ENCODE measurements at regions not wholly inside any gene's neighbourhood (a gene's known extent, or its start where the extent isn't known, plus 50 kb on each side); places are given as distances from the start of the nearest gene placed in this dataset.

DNA sequence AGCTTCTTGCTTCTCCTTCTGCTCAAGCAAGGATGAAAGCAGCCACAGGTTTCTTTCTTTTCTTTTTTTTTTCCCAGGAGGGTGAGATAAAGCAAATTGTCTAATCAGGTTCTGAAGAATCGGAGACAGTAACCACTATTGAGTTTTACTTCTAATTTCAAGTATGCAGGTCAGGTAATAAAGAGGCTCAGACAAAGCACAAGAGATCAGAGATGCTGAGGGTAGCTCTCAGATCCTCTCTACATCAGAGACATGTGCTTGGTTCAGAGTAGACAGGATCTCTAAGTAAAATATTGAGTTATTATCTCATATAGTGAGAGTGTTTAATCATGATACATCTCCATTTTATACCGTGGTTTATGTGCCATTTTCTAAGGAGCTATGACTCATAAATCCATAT is 168.5 kb downstream of the NFKBIZ start:
- TF ChIP-seq, protein P1, sequence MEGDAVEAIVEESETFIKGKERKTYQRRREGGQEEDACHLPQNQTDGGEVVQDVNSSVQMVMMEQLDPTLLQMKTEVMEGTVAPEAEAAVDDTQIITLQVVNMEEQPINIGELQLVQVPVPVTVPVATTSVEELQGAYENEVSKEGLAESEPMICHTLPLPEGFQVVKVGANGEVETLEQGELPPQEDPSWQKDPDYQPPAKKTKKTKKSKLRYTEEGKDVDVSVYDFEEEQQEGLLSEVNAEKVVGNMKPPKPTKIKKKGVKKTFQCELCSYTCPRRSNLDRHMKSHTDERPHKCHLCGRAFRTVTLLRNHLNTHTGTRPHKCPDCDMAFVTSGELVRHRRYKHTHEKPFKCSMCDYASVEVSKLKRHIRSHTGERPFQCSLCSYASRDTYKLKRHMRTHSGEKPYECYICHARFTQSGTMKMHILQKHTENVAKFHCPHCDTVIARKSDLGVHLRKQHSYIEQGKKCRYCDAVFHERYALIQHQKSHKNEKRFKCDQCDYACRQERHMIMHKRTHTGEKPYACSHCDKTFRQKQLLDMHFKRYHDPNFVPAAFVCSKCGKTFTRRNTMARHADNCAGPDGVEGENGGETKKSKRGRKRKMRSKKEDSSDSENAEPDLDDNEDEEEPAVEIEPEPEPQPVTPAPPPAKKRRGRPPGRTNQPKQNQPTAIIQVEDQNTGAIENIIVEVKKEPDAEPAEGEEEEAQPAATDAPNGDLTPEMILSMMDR (IDR thresholded peaks at IDR 0.05 in 4 of 5, conservative IDR thresholded peaks at IDR 0.05 in 1 of 5) = no peak
- no peak for TF ChIP-seq POLR2A (IDR thresholded peaks at IDR 0.05)
- in situ Hi-C loops (cut with MboI; ENCODE audit: low sequenced_read_pairs in 4 of 4) = loop anchor here in 1 of 4 donors (25.0 kb wide), 1 partner anchor 195 kb away; no protein-coding TSS in a partner anchor
- no peaks in the 10 kb centered on the region for H3K27me3 ChIP-seq
- no peak overlapping the region for H3K4me3 ChIP-seq
- H3K4me1 ChIP-seq = no peaks in the 10 kb centered on the region
- no peaks in the 10 kb centered on the region for H3K36me3 ChIP-seq
- DNase-seq (no peak), ATAC-seq (no peak)
- H3K27ac ChIP-seq = no peak overlapping the region
- H3K9me3 ChIP-seq = no peaks in the 10 kb centered on the region
- intact Hi-C loops (cut with DNase I; ENCODE audit: low total_unique reads) = no loop called here

DNA sequence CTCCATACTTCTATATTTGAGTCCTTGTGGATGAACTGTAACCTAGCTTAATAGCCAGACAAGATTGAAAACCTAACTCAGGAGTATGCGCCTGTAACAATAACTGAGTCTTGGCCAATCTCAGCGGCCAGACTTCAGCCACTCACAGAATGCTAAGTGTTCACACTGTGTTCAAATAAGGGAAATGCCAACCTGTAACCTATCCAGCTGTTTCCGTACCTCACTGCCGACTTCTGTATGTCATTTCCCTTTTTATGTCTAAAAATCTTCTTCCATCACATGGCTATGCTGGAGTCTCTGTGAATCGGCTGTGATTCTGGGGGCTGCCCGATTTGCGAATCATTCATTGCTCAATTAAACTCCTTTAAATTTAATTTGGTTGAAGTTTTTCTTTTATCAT is 169.2 kb downstream of the NFKBIZ start:
- Histone ChIP-seq H3K4me1 (no peaks in the 10 kb centered on the region), H3K27ac (no peak overlapping the region), H3K27me3 (no peaks in the 10 kb centered on the region), H3K36me3 (no peaks in the 10 kb centered on the region), H3K4me3 (no peak overlapping the region), H3K9me3 (no peaks in the 10 kb centered on the region)
- TF ChIP-seq POLR2A (IDR thresholded peaks at IDR 0.05) = no peak
- TF ChIP-seq, protein P1 (IDR thresholded peaks at IDR 0.05 in 4 of 5, conservative IDR thresholded peaks at IDR 0.05 in 1 of 5) = no peak
- in situ Hi-C loops (cut with MboI; ENCODE audit: low sequenced_read_pairs in 4 of 4) (loop anchor here in 1 of 4 donors (25.0 kb wide), 1 partner anchor 194 kb away; no protein-coding TSS in a partner anchor), intact Hi-C loops (cut with DNase I; ENCODE audit: low total_unique reads) (no loop called here)
- ATAC-seq = no peak
- no peak for DNase-seq

DNA sequence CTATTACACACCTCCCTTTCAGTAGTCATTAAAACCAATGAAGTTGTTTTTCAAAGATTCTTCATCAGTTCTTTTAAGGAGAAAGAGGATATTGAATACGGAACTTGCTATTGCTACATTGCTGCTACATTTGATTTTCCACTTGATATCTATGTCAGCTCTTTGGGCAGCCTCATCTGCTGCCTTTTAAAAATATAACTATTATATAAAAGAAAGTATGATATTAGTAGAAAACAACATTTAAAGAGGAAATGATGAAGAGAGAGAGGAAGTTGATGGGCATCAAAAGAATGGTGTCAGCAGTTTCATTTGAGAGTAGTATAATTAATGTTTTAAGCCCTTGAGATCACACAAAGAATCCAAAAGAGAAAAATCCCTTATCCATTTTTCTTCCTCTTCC is 171.4 kb downstream of the NFKBIZ start:
- H3K4me1 ChIP-seq = no peaks in the 10 kb centered on the region
- no peak overlapping the region for H3K4me3 ChIP-seq
- ATAC-seq (no peak), DNase-seq (no peak)
- intact Hi-C loops (cut with DNase I; ENCODE audit: low total_unique reads) = no loop called here
- in situ Hi-C loops (cut with MboI; ENCODE audit: low sequenced_read_pairs in 4 of 4) = loop anchor here in 1 of 4 donors (25.0 kb wide), 1 partner anchor 192 kb away; no protein-coding TSS in a partner anchor
- H3K27me3 ChIP-seq = no peaks in the 10 kb centered on the region
- no peaks in the 10 kb centered on the region for H3K36me3 ChIP-seq
- H3K9me3 ChIP-seq = no peaks in the 10 kb centered on the region
- no peak overlapping the region for H3K27ac ChIP-seq
- TF ChIP-seq, protein P1 (IDR thresholded peaks at IDR 0.05 in 4 of 5, conservative IDR thresholded peaks at IDR 0.05 in 1 of 5) = no peak
- TF ChIP-seq POLR2A (IDR thresholded peaks at IDR 0.05) = no peak

DNA sequence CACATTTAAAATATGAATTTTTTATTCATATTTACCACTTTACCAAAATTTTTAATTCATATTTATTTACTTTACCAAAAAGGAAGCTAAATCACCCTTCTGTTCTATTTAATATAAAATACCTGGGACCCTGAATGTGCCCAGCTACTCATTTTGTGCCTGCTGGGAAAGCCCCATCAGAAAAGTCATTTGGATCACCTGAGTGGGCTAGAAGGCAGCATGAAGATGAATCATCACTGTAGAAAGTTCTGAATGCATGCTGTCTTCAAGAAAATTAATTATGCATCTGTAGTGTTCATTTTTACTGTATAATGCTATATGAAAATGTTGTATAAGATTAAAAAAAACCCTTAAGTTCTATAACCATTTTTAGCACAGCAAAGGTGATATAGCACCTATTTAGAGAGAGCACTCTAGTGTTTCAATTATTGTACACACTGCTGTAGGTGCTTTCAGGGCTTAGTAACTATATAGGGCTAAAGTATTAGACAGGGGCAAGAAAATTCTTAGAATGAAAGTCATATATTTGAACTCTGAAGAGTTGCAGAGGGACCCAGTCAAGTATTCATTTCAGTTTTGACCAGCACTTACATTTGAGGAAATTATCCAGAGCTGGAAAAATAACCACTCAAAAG is 175.1 kb downstream of the NFKBIZ start:
- H3K4me1 ChIP-seq = no peaks in the 10 kb centered on the region
- in situ Hi-C loops (cut with MboI; ENCODE audit: low sequenced_read_pairs in 4 of 4) (loop anchor here in 1 of 4 donors (25.0 kb wide), 1 partner anchor 188 kb away; no protein-coding TSS in a partner anchor), intact Hi-C loops (cut with DNase I; ENCODE audit: low total_unique reads) (no loop called here)
- H3K9me3 ChIP-seq = no peaks in the 10 kb centered on the region
- TF ChIP-seq, protein P1 (IDR thresholded peaks at IDR 0.05 in 4 of 5, conservative IDR thresholded peaks at IDR 0.05 in 1 of 5) = no peak
- no peak for TF ChIP-seq POLR2A (IDR thresholded peaks at IDR 0.05)
- no peak overlapping the region for H3K4me3 ChIP-seq
- ATAC-seq (no peak), DNase-seq (no peak)
- H3K36me3 ChIP-seq = no peaks in the 10 kb centered on the region
- H3K27ac ChIP-seq = no peak overlapping the region
- no peaks in the 10 kb centered on the region for H3K27me3 ChIP-seq

Measured in gastrocnemius medialis (tissue), 4 donors.